Activated naive CD4-positive, alpha-beta T cell treated with anti-CD3 and anti-CD28 coated beads, Interleukin-2, amount 50 U/mL, for 72 hours (primary cell): ENCODE measurements at regions not wholly inside any gene's neighbourhood (a gene's known extent, or its start where the extent isn't known, plus 50 kb on each side); places are given as distances from the start of the nearest gene placed in this dataset.

Experiments used
- ATAC-seq, 2 donors: fragments of 150-1000 bp; cut with Tn5 transposase; 2 replicates each; pipeline ENCODE4 v1.10.0; 2021; ENCODE audit warnings: mild to moderate bottlenecking in 2 of 2, moderate library complexity in 2 of 2
- DNase-seq, 2 donors: peaks; one replicate each; pipeline ENCODE4 v3.0.0; 2021 to 2022; ENCODE audit warnings: low spot score in 2 of 2
- H3K27ac Mint-ChIP-seq, 2 donors: one replicate each; pipeline ENCODE4 v1.8.0; 2022; ENCODE audit warnings: mild to moderate bottlenecking in 2 of 2, mixed read lengths in 2 of 2
- H3K36me3 Mint-ChIP-seq, 2 donors: one replicate each; pipeline ENCODE4 v1.8.0; 2022; ENCODE audit warnings: mixed read lengths in 2 of 2
- H3K9me3 Mint-ChIP-seq, 2 donors: one replicate each; pipeline ENCODE4 v1.8.0; 2022; ENCODE audit warnings: mixed read lengths in 2 of 2

DNA sequence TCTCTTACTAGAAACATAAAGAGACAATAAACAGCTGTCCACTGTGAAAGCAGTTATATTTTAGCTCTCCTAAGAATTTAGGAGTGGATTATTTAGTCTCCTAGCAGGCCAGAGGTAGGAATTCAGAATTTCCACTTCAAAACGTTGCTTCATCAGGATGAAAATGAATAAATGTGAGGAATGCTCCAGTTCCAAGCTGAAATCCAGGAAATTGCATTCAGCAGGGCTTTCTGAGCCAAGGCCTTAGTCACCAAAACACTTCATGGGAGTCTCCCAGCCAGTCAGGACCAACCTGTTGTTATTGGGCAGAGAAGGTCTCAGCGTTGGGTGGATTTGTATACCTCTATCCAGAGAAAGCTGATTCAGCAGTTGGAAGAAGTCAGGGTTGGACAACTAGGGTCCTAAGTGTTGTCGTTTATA is 1040.3 kb downstream of the TLE1 start:
- ATAC-seq (no peak), DNase-seq (no peak)
- Mint-ChIP-seq H3K9me3 (peaks cover 0 to 1% of the 10 kb centered on the region in 2 donors), H3K27ac (no peak overlapping the region), H3K36me3 (no peaks in the 10 kb centered on the region)

DNA sequence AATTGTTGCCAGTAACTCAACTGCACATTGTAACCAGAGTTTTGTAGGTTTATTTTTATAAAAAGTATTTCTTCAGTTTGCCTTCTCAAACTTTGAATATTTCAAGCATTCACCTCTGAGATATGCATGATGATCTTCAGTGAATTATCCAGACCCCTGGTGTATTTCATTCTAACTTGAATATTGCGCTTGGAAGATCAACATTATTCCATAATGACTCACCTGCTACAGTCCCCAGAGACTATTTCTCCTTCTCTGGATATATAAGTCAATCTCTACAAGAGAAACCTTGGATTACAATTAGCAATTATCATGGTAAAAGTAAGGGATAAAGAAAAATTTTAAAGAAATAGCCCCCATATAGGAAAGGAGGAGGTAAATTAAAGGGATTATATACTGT is 1041.0 kb downstream of the TLE1 start:
- H3K36me3 Mint-ChIP-seq = no peaks in the 10 kb centered on the region
- H3K9me3 Mint-ChIP-seq = peaks cover 0 to 4% of the 10 kb centered on the region in 2 donors
- no peak overlapping the region for H3K27ac Mint-ChIP-seq
- DNase-seq (no peak), ATAC-seq (no peak)

DNA sequence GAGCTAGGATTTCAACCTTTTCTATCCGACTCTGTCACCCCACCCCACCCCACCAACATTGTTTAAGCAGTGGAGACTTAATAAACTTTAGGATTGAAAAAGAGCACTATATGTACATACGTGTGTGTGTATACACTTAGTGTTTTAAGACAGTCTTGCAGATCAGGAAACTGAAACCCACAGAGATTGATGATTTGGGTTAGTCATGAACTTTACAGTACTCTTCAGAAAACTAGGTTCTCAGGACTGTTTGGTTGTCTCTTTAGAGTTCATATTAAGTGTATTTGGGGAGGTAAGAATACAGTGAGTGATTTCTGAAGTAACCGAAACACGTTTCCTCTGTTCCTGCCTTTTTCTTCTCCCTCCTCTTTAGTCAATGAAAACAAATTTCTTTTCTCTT is 1043.1 kb downstream of the TLE1 start:
- peaks cover 0 to 4% of the 10 kb centered on the region in 2 donors for H3K9me3 Mint-ChIP-seq
- DNase-seq = no peak
- no peaks in the 10 kb centered on the region for H3K36me3 Mint-ChIP-seq
- ATAC-seq = no peak
- no peak overlapping the region for H3K27ac Mint-ChIP-seq

GRCh38 chr9:80644044-80644443 is 1045.3 kb downstream of the TLE1 start:
- Mint-ChIP-seq H3K27ac (no peak overlapping the region), H3K36me3 (no peaks in the 10 kb centered on the region), H3K9me3 (peaks cover 0 to 4% of the 10 kb centered on the region in 2 donors)
- DNase-seq (no peak), ATAC-seq (no peak)

GRCh38 chr9:80635065-80635464 is 1054.3 kb downstream of the TLE1 start:
- no peak overlapping the region for H3K27ac Mint-ChIP-seq
- peaks cover 0 to 8% of the 10 kb centered on the region in 2 donors for H3K36me3 Mint-ChIP-seq
- H3K9me3 Mint-ChIP-seq = peaks cover 13 to 15% of the 10 kb centered on the region in 2 donors
- DNase-seq (no peak), ATAC-seq (no peak)

- H3K36me3 Mint-ChIP-seq = peaks cover 0 to 8% of the 10 kb centered on the region in 2 donors
- ATAC-seq = no peak
- H3K27ac Mint-ChIP-seq = no peak overlapping the region
- no peak for DNase-seq
- H3K9me3 Mint-ChIP-seq = peaks cover 10% of the 10 kb centered on the region in 2 donors
Measured at GRCh38 chr9:80632041-80632440, 1057.3 kb downstream of the TLE1 start.

DNA sequence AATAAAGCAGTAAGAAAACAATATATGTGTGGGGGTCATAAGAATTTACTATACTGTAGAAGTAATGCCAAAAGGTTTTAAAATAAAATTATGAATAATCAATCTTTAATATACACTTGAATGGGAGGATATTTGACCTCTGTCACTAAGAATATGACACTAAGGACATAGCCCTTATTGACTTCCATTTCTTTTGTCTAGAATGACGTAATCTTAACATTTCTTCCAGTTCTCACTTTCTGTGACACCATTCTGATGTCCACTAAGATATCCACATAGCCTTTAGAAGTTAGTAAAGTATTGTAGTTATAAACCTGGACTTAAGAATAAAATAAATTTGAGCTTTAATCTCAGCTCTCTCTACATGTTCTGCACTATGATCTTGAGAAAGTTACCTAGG is 1050.7 kb downstream of the TLE4 start:
- H3K9me3 Mint-ChIP-seq = peaks cover 0 to 14% of the 10 kb centered on the region in 2 donors
- no peak for ATAC-seq
- no peak for DNase-seq
- no peaks in the 10 kb centered on the region for H3K36me3 Mint-ChIP-seq
- no peak overlapping the region for H3K27ac Mint-ChIP-seq

DNA sequence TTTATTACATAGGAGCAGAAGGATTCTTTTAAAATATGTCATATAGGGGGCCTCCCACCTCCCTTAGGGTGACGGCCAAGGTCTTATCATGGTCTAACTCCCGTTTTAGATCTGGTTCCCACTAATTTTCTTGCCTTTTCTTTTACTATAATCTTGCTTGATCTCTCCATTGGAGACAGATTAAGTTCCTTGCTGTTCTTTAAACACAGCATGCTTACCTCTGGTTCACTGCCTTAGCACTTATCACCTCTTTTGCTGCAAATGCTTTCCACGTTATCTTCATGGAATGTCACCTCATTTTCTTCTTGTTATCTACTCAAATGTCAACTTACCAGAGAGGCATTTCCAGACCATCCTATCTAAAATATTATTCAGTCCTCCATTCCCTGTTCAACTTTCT is 1047.6 kb downstream of the TLE4 start:
- Mint-ChIP-seq H3K9me3 (peaks cover 0 to 10% of the 10 kb centered on the region in 2 donors), H3K36me3 (no peaks in the 10 kb centered on the region), H3K27ac (no peak overlapping the region)
- DNase-seq (no peak), ATAC-seq (no peak)

DNA sequence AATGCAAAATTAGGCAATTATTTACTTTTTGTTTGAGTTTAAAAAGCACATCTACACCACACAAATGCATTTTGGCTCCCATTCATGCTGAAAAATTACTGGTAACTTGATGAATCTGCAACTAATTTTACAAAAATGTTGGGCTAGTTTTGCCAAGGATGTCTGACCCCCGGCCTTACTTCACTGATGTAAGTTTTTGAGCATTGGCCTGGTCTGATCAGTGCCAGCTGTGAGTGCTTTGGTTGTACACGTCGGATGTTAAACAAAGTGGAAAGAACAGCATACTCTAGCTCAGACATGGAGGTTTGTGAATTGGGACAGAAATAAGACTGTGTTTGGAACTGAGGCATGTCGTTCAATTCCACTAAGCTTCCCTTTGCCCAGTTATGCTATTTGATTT is 1044.2 kb downstream of the TLE4 start:
- DNase-seq (no peak), ATAC-seq (no peak)
- no peaks in the 10 kb centered on the region for H3K36me3 Mint-ChIP-seq
- no peak overlapping the region for H3K27ac Mint-ChIP-seq
- peaks cover 0 to 7% of the 10 kb centered on the region in 2 donors for H3K9me3 Mint-ChIP-seq

GRCh38 chr9:80605793-80606192 is 1034.0 kb downstream of the TLE4 start:
- ATAC-seq (no peak), DNase-seq (no peak)
- no peaks in the 10 kb centered on the region for H3K9me3 Mint-ChIP-seq
- H3K36me3 Mint-ChIP-seq = no peaks in the 10 kb centered on the region
- no peak overlapping the region for H3K27ac Mint-ChIP-seq

- Mint-ChIP-seq H3K9me3 (no peaks in the 10 kb centered on the region), H3K36me3 (no peaks in the 10 kb centered on the region), H3K27ac (no peak overlapping the region)
- DNase-seq = no peak
- ATAC-seq = no peak
Measured at GRCh38 chr9:80605129-80605528, 1033.4 kb downstream of the TLE4 start.

GRCh38 chr9:80602291-80602690 is 1030.5 kb downstream of the TLE4 start:
- peaks cover 7 to 8% of the 10 kb centered on the region in 2 donors for H3K9me3 Mint-ChIP-seq
- no peak for ATAC-seq
- DNase-seq = no peak
- H3K27ac Mint-ChIP-seq = no peak overlapping the region
- no peaks in the 10 kb centered on the region for H3K36me3 Mint-ChIP-seq

DNA sequence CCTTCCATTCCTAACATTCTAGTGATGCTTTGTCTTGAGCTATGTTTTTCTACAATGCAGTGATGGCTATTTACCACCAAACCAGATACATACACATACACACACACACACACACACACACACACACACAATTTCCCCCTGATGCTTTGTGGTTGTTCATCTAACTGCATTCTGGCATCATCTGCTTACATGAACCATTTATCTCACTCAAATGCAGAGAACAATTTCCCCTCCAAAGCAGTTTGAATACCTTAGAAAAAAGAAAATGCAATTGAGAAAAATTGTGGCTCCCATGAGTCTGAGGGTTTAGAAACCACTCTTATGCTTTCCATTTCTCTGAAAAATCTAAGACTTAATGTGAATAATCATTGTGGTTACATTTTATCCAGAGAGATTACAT is 1024.8 kb downstream of the TLE4 start:
- Mint-ChIP-seq H3K9me3 (peaks cover 8 to 11% of the 10 kb centered on the region in 2 donors), H3K27ac (no peak overlapping the region), H3K36me3 (no peaks in the 10 kb centered on the region)
- ATAC-seq (no peak), DNase-seq (no peak)

GRCh38 chr9:80595192-80595591 is 1023.4 kb downstream of the TLE4 start:
- Mint-ChIP-seq H3K9me3 (peaks cover 8 to 13% of the 10 kb centered on the region in 2 donors), H3K27ac (no peak overlapping the region), H3K36me3 (no peaks in the 10 kb centered on the region)
- ATAC-seq = no peak
- no peak for DNase-seq

GRCh38 chr9:80592413-80592812 is 1020.6 kb downstream of the TLE4 start:
- Mint-ChIP-seq H3K36me3 (no peaks in the 10 kb centered on the region), H3K9me3 (peaks cover 0 to 6% of the 10 kb centered on the region in 2 donors), H3K27ac (no peak overlapping the region)
- DNase-seq (no peak), ATAC-seq (no peak)

DNA sequence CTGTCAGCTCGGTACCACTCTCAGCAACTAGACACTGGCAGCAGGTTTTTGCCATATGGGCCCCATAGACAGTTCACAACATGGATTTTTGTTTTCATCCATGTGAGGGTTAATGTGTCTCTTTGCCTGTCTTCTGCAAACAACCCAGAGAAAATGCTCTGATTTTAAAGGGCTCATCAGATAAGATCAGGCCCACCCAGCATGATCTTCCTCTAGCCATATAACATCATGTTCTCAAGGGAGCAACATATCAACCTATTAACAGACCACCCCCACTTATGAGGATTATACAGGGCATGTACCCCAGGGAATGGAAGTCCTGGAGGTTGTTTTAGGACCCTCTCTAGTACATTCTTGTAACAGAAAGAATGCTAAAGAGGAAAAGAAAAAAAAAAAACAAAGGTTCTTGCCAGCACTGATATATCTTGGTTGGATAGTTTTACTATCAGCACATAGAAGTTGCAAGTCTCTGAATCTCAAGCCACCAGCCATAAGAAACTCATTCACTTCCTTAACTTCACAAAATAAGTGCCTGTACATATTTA is 1015.1 kb downstream of the TLE4 start:
- Mint-ChIP-seq H3K27ac (no peak overlapping the region), H3K9me3 (peaks cover 0 to 11% of the 10 kb centered on the region in 2 donors), H3K36me3 (no peaks in the 10 kb centered on the region)
- no peak for ATAC-seq
- no peak for DNase-seq

DNA sequence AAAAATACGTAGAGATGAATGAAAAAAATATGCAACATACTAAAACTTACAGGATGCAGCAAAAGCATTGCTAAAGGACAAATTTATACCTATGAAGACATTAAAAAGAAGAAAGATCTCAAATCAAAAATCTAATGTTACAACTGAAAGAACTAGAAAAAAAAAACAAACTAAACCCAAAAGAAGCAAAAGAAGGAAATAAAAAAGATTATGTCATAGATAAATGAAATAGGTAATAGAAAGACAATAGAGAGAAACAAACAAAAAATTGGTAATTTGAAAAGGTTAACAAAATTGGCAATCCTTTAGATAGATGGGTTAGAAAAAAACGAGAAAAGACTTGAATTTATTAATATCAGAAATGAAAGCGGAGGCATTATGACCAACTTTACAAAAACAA is 1000.2 kb downstream of the TLE4 start:
- no peak overlapping the region for H3K27ac Mint-ChIP-seq
- H3K36me3 Mint-ChIP-seq = peaks cover 0 to 18% of the 10 kb centered on the region in 2 donors
- ATAC-seq (no peak), DNase-seq (no peak)
- peaks cover 39 to 50% of the 10 kb centered on the region in 2 donors for H3K9me3 Mint-ChIP-seq

GRCh38 chr9:80569236-80569635 is 997.5 kb downstream of the TLE4 start:
- DNase-seq (no peak), ATAC-seq (no peak)
- H3K9me3 Mint-ChIP-seq = peaks cover 26 to 37% of the 10 kb centered on the region in 2 donors
- no peak overlapping the region for H3K27ac Mint-ChIP-seq
- H3K36me3 Mint-ChIP-seq = peaks cover 0 to 10% of the 10 kb centered on the region in 2 donors

DNA sequence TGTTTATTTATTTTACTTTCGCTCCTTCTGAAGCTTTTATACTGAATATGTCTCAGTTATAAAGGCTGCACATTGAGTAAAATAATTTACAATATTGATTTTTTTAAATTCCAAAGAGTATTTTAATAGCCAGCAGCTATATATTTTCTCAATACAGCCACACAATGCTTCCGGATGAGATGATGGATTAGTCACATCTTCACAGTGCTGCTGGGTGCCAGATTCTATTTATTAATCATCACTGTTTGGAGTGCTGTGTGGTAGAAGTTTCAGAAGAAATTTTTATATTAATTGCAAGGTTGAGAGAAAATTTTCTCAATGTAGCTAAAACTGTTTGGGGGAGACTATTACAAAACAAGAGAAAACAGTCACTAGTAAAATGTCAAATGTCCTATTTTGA is 989.8 kb downstream of the TLE4 start:
- peaks cover 6 to 10% of the 10 kb centered on the region in 2 donors for H3K9me3 Mint-ChIP-seq
- H3K36me3 Mint-ChIP-seq = no peaks in the 10 kb centered on the region
- H3K27ac Mint-ChIP-seq = no peak overlapping the region
- ATAC-seq (no peak), DNase-seq (no peak)
